GM12878 (cell line): ENCODE measurements at regions not wholly inside any gene's neighbourhood (a gene's known extent, or its start where the extent isn't known, plus 50 kb on each side); places are given as distances from the start of the nearest gene placed in this dataset.

Experiments
- ATAC-seq: fragments of 200-7000 bp; cut with Tn5 transposase; 3 replicates; pipeline ENCODE4 v1.9.1; 2020; ENCODE audit warnings: mild to moderate bottlenecking, moderate library complexity
- BruUV-seq: library from RNA; stranded (reverse); fragments of 400-500 nt; replicated peaks from 2 replicates; lab custom pipeline; 2021; lab: Mats Ljungman, UMichigan
- CTCF ChIA-PET: fragments of 300-600 bp; sonication (Branson Sonifier 250); formaldehyde crosslinking; extraction: SDS; loops from one replicate; lab custom pipeline; 2021; ENCODE audit warnings: inconsistent platforms; lab: Yijun Ruan, JAX
- POLR2A ChIA-PET: fragments of 350-600 bp; formaldehyde crosslinking; extraction: SDS; loops from one replicate; lab custom pipeline; 2021; ENCODE audit warnings: inconsistent platforms; lab: Charles Lee
- RAD21 ChIA-PET: fragments of 300-600 bp; sonication (Branson Sonifier 250); formaldehyde crosslinking; loops from one replicate; lab custom pipeline; 2023; ENCODE audit warnings: antibody characterized with exemption; ENCODE audit not compliant: unreplicated experiment; lab: Charles Lee
- SMC1A ChIA-PET: fragments of 300-600 bp; sonication (Branson Sonifier 250); formaldehyde crosslinking; loops from one replicate; lab custom pipeline; 2023; ENCODE audit not compliant: unreplicated experiment, uncharacterized antibody; lab: Charles Lee
- DNase-seq: peaks from one replicate; pipeline ENCODE4 v3.0.0-alpha.2; 2011; ENCODE audit warnings: low read depth, low spot score
- FAIRE-seq: peaks from 3 replicates; lab custom pipeline; 2011; peaks lifted over from hg19 to GRCh38; lab: Jason Lieb, UNC
- H2AFZ ChIP-seq: 2 replicates; pipeline ENCODE4 v1.6.0; 2011; ENCODE audit warnings: low read depth, low read length, control low read depth; ENCODE audit not compliant: control insufficient read depth
- H3K27ac ChIP-seq: 2 replicates; pipeline ENCODE4 v1.5.1; 2011; ENCODE audit warnings: control low read depth; ENCODE audit not compliant: control insufficient read depth, insufficient read depth
- H3K27me3 ChIP-seq, 2 experiments: replicated peaks in 1 of 2; 2 replicates each; pipeline versions ENCODE4 v1.6.0 to v1.6.1; 2011; ENCODE audit warnings: low read length in 1 of 2; ENCODE audit not compliant: control insufficient read depth in 2 of 2, insufficient read depth in 2 of 2
- H3K36me3 ChIP-seq, 2 experiments: 2 replicates each; pipeline ENCODE4 v1.5.1; 2011; ENCODE audit warnings: low read length in 1 of 2; ENCODE audit not compliant: control insufficient read depth in 2 of 2, insufficient read depth in 2 of 2
- H3K4me1 ChIP-seq: 2 replicates; pipeline ENCODE4 v1.6.1; 2011; ENCODE audit warnings: mild to moderate bottlenecking, low read length, moderate library complexity, mixed read lengths; ENCODE audit not compliant: control insufficient read depth, insufficient read depth
- H3K4me2 ChIP-seq: 2 replicates; pipeline ENCODE4 v1.6.0; 2011; ENCODE audit warnings: control low read depth; ENCODE audit not compliant: control insufficient read depth, insufficient read depth
- H3K4me3 ChIP-seq: fragments of 200-600 bp; sonication (generic); 2 replicates; pipeline ENCODE4 v1.5.1; 2016
- H3K79me2 ChIP-seq: 2 replicates; pipeline ENCODE4 v1.6.0; 2011; ENCODE audit warnings: low read length; ENCODE audit not compliant: control insufficient read depth, insufficient read depth
- H3K9ac ChIP-seq: 2 replicates; pipeline ENCODE4 v1.8.0; 2011; ENCODE audit warnings: low read length, control low read depth, mixed read lengths; ENCODE audit not compliant: control insufficient read depth, insufficient read depth
- H3K9me3 ChIP-seq: replicated peaks from 3 replicates; pipeline ENCODE4 v1.5.1; 2011; ENCODE audit warnings: mild to moderate bottlenecking, low read length; ENCODE audit not compliant: control insufficient read depth, insufficient read depth
- H4K20me1 ChIP-seq: 2 replicates; pipeline ENCODE4 v1.6.0; 2011; ENCODE audit not compliant: control insufficient read depth, insufficient read depth
- EP300 ChIP-seq, 2 experiments: fragments of 150-350 bp in 1 of 2; IDR thresholded peaks; 2 replicates each; pipeline ENCODE4 v1.6.1; 2011 to 2012; ENCODE audit warnings: low read depth in 2 of 2, low read length in 2 of 2, borderline replicate concordance in 1 of 2, improper control_type of control experiment in 1 of 2, inconsistent platforms in 1 of 2; ENCODE audit not compliant: control insufficient read depth in 1 of 2
- FOXK2 ChIP-seq: fragments of 450-650 bp; IDR thresholded peaks from 2 replicates; pipeline ENCODE4 v1.6.1; 2017; ENCODE audit warnings: mild to moderate bottlenecking, moderate library complexity
- KAT2A ChIP-seq: conservative IDR thresholded peaks from 2 replicates; pipeline ENCODE4 v1.6.1; 2011; ENCODE audit warnings: low read depth, low read length; ENCODE audit not compliant: control insufficient read depth
- MAX ChIP-seq: IDR thresholded peaks from 2 replicates; pipeline ENCODE4 v1.6.1; 2012; ENCODE audit warnings: low read depth, low read length, improper control_type of control experiment
- TCF7 ChIP-seq: IDR thresholded peaks from 2 replicates; pipeline ENCODE4 v1.6.1; 2014; ENCODE audit warnings: antibody characterized with exemption, borderline replicate concordance
- ZNF207 ChIP-seq: fragments of 450-650 bp; IDR thresholded peaks from 2 replicates; pipeline ENCODE4 v1.6.1; 2014; ENCODE audit warnings: antibody characterized with exemption, mild to moderate bottlenecking, borderline replicate concordance
- WGBS: methylation state at CpG from one replicate; pipeline ENCODE4 v1.1.6; 2016; ENCODE audit warnings: low lambda C conversion rate; ENCODE audit not compliant: insufficient replicate concordance, insufficient coverage; ENCODE audit errors: missing lambda C conversion rate; 5-methylcytosine and 5-hydroxymethylcytosine counted together
- in situ Hi-C: fragments of 300-500 bp; cut with MboI; formaldehyde crosslinking; loops from 9 replicates; pipeline ENCODE4 v1.14.3; 2018; ENCODE audit warnings: mixed read lengths
- intact Hi-C: fragments of 100-400 bp; cut with micrococcal nuclease; formaldehyde crosslinking; loops from one replicate; pipeline ENCODE4 v1.14.2; 2022; ENCODE audit not compliant: unreplicated experiment
- TF ChIP-seq, protein P1 (sequence below): fragments of 450-650 bp; IDR thresholded peaks from 2 replicates; pipeline ENCODE4 v1.6.1; 2016; ENCODE audit warnings: mild to moderate bottlenecking

DNA sequence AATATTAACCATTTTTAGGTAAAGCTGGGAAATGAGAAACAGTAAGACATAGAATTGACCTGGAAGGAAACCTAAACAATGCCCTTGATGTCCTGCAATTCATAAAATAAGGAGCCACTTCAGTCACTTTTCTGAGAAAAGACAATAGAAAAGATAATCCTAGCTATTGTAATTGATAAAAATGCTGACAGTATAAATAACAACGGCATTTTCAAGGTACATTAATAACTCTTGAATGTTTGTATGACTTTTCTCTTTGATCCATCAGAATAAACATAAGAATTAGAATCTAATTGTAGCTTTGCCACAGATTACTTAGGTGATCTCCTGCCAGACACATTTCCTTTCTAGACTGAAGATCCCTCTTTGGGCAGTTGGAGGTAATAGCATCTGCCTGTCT is 719.5 kb downstream of the SLC4A3 start:
- no peaks in the 10 kb centered on the region for H3K36me3 ChIP-seq
- no peak overlapping the region for H3K4me2 ChIP-seq
- CTCF ChIA-PET = no interaction called here
- H3K9me3 ChIP-seq = no peaks in the 10 kb centered on the region
- no peak overlapping the region for H3K27ac ChIP-seq
- WGBS = 0% methylated on average over 1 of the region's 1 CpG
- no peak for TF ChIP-seq MAX
- DNase-seq (no peak), ATAC-seq (no peak), FAIRE-seq (no peak)
- H3K27me3 ChIP-seq = no peaks in the 10 kb centered on the region
- H4K20me1 ChIP-seq = no peaks in the 10 kb centered on the region
- no peaks in the 10 kb centered on the region for H3K79me2 ChIP-seq
- intact Hi-C loops (no loop called here), in situ Hi-C loops (no loop called here)
- no peaks in the 10 kb centered on the region for H3K4me1 ChIP-seq
- RAD21 ChIA-PET = no interaction called here
- no TSS peak for BruUV-seq
- no peak overlapping the region for H3K4me3 ChIP-seq
- no peak overlapping the region for H2AFZ ChIP-seq
- POLR2A ChIA-PET = no interaction called here
- no peak overlapping the region for H3K9ac ChIP-seq
- SMC1A ChIA-PET = no interaction called here

DNA sequence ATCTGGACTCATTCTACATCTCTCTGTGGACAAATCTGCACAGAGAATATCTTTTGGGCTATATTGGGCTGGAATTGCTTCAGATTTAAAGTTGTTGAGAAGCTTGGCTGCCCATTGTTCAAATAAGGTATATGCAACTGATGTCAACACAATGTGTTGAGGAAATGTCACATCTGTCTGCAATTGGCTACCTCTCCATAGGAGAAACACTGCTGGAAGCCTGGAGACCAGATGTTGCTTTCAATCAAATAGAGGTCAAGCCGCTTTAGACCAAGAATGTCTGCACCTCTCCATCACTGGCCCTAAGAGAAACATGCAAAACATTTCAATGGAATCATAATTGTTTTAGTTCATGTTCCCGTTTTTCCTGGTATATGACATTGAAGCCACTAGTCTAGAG is 720.2 kb downstream of the SLC4A3 start:
- BruUV-seq = no TSS peak
- SMC1A ChIA-PET = no interaction called here

More for the DNA sequence above, 720.2 kb downstream of the SLC4A3 start:
- Histone ChIP-seq H3K27ac (no peak overlapping the region), H2AFZ (no peak overlapping the region), H3K4me1 (no peaks in the 10 kb centered on the region), H3K9ac (no peak overlapping the region), H3K79me2 (no peaks in the 10 kb centered on the region), H3K27me3 (no peaks in the 10 kb centered on the region), H3K4me3 (no peak overlapping the region), H3K4me2 (no peak overlapping the region), H3K36me3 (no peaks in the 10 kb centered on the region)
- no peak for FAIRE-seq
- ATAC-seq = no peak
- POLR2A ChIA-PET = no interaction called here
- TF ChIP-seq FOXK2 (no peak), KAT2A (no peak), TCF7 (no peak), EP300 (IDR thresholded peaks at IDR 0.05; ENCODE audit: borderline replicate concordance in 1 of 2, control insufficient read depth in 1 of 2, low read depth in 2 of 2, low read length in 2 of 2) (no peak), ZNF207 (no peak)
- TF ChIP-seq, protein P1, sequence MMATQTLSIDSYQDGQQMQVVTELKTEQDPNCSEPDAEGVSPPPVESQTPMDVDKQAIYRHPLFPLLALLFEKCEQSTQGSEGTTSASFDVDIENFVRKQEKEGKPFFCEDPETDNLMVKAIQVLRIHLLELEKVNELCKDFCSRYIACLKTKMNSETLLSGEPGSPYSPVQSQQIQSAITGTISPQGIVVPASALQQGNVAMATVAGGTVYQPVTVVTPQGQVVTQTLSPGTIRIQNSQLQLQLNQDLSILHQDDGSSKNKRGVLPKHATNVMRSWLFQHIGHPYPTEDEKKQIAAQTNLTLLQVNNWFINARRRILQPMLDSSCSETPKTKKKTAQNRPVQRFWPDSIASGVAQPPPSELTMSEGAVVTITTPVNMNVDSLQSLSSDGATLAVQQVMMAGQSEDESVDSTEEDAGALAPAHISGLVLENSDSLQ = no peak
- TF ChIP-seq, all 136 proteins: peak for 0
- ChIA-PET RAD21 (no interaction called here), CTCF (no interaction called here)
- Histone ChIP-seq H4K20me1 (no peaks in the 10 kb centered on the region), H3K9me3 (no peaks in the 10 kb centered on the region)
- intact Hi-C loops (no loop called here), in situ Hi-C loops (no loop called here)
- no peak for DNase-seq
- 0% methylated on average over 2 of the region's 2 CpGs for WGBS
